DMS79 (cell line): ENCODE measurements at regions not wholly inside any gene's neighbourhood (a gene's known extent, or its start where the extent isn't known, plus 50 kb on each side); places are given as distances from the start of the nearest gene placed in this dataset.
"Not testable (repeated sequence)": the region's sequence is repeated elsewhere in the genome, so short reads cannot be mapped to it uniquely, and the experiment has no call there.

Experiments
- DNase-seq: peaks from one replicate; lab custom pipeline; 2025; lab: John Stamatoyannopoulos, UW

- no peak for DNase-seq
Observed at GRCh38 chr17:71558901-71559300, 561.9 kb upstream of the SOX9 start.

- no peak for DNase-seq
Observed at GRCh38 chr17:71572343-71572742, 548.5 kb upstream of the SOX9 start.

- DNase-seq: no peak
Observed at GRCh38 chr17:71578446-71578845, 542.4 kb upstream of the SOX9 start.

- no peak for DNase-seq
Observed at GRCh38 chr17:71580220-71580619, 540.6 kb upstream of the SOX9 start.

GRCh38 chr17:71585540-71585939, 535.3 kb upstream of the SOX9 start:
- no peak for DNase-seq

GRCh38 chr17:71592431-71592830, 528.4 kb upstream of the SOX9 start:
- no peak for DNase-seq

- DNase-seq: no peak
Observed at GRCh38 chr17:71593078-71593477, 527.7 kb upstream of the SOX9 start.

- DNase-seq: not testable (repeated sequence)
Observed at GRCh38 chr17:71599583-71599982, 521.2 kb upstream of the SOX9 start.

GRCh38 chr17:71600137-71600789, 520.6 kb upstream of the SOX9 start:
- DNase-seq: no peak

GRCh38 chr17:71601894-71602504, 518.8 kb upstream of the SOX9 start:
- DNase-seq: no peak

GRCh38 chr17:71613996-71614395, 506.8 kb upstream of the SOX9 start:
- DNase-seq: no peak

GRCh38 chr17:71615820-71616219, 505.0 kb upstream of the SOX9 start:
- no peak for DNase-seq

GRCh38 chr17:71617767-71618166, 503.1 kb upstream of the SOX9 start:
- DNase-seq: not testable (repeated sequence)

GRCh38 chr17:71625330-71625729, 495.5 kb upstream of the SOX9 start:
- DNase-seq: no peak

GRCh38 chr17:71628306-71628705, 492.5 kb upstream of the SOX9 start:
- DNase-seq: no peak

GRCh38 chr17:71631483-71631882, 489.3 kb upstream of the SOX9 start:
- DNase-seq: no peak

GRCh38 chr17:71632328-71632727, 488.5 kb upstream of the SOX9 start:
- DNase-seq: no peak

- DNase-seq: no peak
Observed at GRCh38 chr17:71633391-71633849, 487.4 kb upstream of the SOX9 start.

- no peak for DNase-seq
Observed at GRCh38 chr17:71634376-71634775, 486.4 kb upstream of the SOX9 start.

- no peak for DNase-seq
Observed at GRCh38 chr17:71635187-71635586, 485.6 kb upstream of the SOX9 start.

- no peak for DNase-seq
Observed at GRCh38 chr17:71636644-71637043, 484.2 kb upstream of the SOX9 start.

- no peak for DNase-seq
Observed at GRCh38 chr17:71638668-71639067, 482.2 kb upstream of the SOX9 start.

GRCh38 chr17:71639865-71640264, 481.0 kb upstream of the SOX9 start:
- no peak for DNase-seq

- DNase-seq: not testable (repeated sequence)
Observed at GRCh38 chr17:71646890-71647289, 473.9 kb upstream of the SOX9 start.
